HepG2 (cell line): ENCODE measurements at regions not wholly inside any gene's neighbourhood (a gene's known extent, or its start where the extent isn't known, plus 50 kb on each side); places are given as distances from the start of the nearest gene placed in this dataset.

Source experiments
- BHLHE40 ChIP-seq: IDR thresholded peaks from 2 replicates; pipeline ENCODE4 v1.6.1; 2011; ENCODE audit warnings: low read length, improper control_type of control experiment
- PAX8 ChIP-seq: sonication (generic); formaldehyde crosslinking; IDR thresholded peaks from 2 replicates; pipeline ENCODE4 v1.8.0; 2022; ENCODE audit warnings: mild to moderate bottlenecking, missing genetic modification reagents, borderline replicate concordance
- SPEN ChIP-seq: sonication (generic); formaldehyde crosslinking; IDR thresholded peaks from 2 replicates; pipeline ENCODE4 v1.5.1; 2020; ENCODE audit warnings: low read depth, mild to moderate bottlenecking, missing genetic modification reagents
- ZHX1 ChIP-seq: sonication (generic); formaldehyde crosslinking; IDR thresholded peaks from 2 replicates; pipeline ENCODE4 v1.8.1; 2022; ENCODE audit warnings: low read depth, mild to moderate bottlenecking, missing genetic modification reagents
- ZNF251 ChIP-seq: sonication (generic); formaldehyde crosslinking; IDR thresholded peaks from 2 replicates; pipeline ENCODE4 v1.9.0; 2021; ENCODE audit warnings: mild to moderate bottlenecking, missing genetic modification reagents
- ZNF256 ChIP-seq: sonication (generic); formaldehyde crosslinking; conservative IDR thresholded peaks from 2 replicates; pipeline ENCODE4 v1.4.0; 2020; ENCODE audit warnings: missing genetic modification reagents
- ZNF484 ChIP-seq: sonication (generic); formaldehyde crosslinking; IDR thresholded peaks from 2 replicates; pipeline ENCODE4 v1.5.1; 2020; ENCODE audit warnings: mild to moderate bottlenecking, low read depth, missing genetic modification reagents, borderline replicate concordance
- TF ChIP-seq, protein P1 (sequence below): sonication (generic); formaldehyde crosslinking; IDR thresholded peaks from 2 replicates; pipeline ENCODE4 v1.4.0; 2020; ENCODE audit warnings: missing genetic modification reagents
- TF ChIP-seq, protein P2 (sequence below): sonication (generic); formaldehyde crosslinking; conservative IDR thresholded peaks from 2 replicates; pipeline ENCODE4 v1.8.0; 2022; ENCODE audit warnings: missing genetic modification reagents
- TF ChIP-seq, protein P3 (sequence below): sonication (generic); formaldehyde crosslinking; IDR thresholded peaks from 2 replicates; pipeline ENCODE4 v1.5.0; 2020; ENCODE audit warnings: missing genetic modification reagents, mild to moderate bottlenecking, borderline replicate concordance
- TF ChIP-seq, protein P4 (sequence below): sonication (generic); formaldehyde crosslinking; conservative IDR thresholded peaks from 2 replicates; pipeline ENCODE4 v1.4.0; 2020; ENCODE audit warnings: mild to moderate bottlenecking, missing genetic modification reagents, moderate library complexity

DNA sequence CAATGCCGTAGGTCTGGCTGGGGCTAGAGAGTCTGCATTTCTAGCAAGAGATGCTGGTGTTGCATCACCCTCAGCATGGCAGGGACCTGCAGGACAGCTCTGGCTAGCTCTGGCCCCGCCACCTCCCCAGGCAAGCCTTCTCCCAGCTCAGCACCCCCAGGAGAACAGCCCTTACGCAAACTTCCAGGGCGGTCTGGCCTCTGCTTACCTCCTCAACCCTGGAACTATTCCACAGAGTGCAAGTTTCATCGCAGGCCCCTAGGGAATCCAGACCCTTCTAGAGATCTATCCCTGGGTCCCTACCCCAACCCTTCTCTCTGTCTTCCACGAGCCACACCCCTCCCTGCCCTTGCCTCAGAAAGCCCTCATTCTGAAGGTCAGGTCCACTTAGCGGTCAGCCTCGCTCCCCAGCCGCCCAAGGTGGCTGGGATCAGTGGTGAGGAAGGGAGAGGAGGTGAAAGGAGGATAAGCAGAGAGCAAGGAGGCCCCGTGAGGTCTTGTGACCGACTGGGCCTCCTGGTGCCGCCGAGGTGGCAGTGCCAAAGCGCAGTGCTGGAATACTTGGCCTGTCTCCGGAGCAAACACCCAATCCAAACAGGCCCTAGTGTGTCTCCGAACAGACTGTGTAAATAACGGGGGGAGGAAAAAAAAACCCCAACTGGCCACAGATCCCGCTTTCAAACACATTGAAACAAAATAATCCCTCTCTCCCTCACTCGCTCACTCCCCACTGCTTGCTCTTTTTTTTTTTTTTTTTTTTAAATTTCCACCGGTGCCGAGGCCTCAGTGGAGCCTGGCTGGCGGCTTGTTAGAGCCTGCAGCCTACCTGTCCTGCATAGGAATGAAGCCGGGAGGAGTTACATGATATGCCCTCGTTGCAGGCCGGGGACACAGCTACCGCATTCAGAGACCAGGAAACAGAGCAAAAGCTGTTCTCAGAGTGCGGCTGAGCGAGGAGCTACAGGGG is 380.9 kb downstream of the SOX9 start (continued):
- TF ChIP-seq ZHX1 (CRISPR knock-in tag) (0 out of 2 replicates have a peak, but pooled peaks have one; percentile 33), PAX8 (no peak), ZNF256 (CRISPR knock-in tag) (no peak), ZNF251 (CRISPR knock-in tag) (no peak), SPEN (CRISPR knock-in tag) (no peak; the same call in 1 of the 2 replicates), BHLHE40 (no peak), ZNF484 (no peak)
- TF ChIP-seq, protein P1, sequence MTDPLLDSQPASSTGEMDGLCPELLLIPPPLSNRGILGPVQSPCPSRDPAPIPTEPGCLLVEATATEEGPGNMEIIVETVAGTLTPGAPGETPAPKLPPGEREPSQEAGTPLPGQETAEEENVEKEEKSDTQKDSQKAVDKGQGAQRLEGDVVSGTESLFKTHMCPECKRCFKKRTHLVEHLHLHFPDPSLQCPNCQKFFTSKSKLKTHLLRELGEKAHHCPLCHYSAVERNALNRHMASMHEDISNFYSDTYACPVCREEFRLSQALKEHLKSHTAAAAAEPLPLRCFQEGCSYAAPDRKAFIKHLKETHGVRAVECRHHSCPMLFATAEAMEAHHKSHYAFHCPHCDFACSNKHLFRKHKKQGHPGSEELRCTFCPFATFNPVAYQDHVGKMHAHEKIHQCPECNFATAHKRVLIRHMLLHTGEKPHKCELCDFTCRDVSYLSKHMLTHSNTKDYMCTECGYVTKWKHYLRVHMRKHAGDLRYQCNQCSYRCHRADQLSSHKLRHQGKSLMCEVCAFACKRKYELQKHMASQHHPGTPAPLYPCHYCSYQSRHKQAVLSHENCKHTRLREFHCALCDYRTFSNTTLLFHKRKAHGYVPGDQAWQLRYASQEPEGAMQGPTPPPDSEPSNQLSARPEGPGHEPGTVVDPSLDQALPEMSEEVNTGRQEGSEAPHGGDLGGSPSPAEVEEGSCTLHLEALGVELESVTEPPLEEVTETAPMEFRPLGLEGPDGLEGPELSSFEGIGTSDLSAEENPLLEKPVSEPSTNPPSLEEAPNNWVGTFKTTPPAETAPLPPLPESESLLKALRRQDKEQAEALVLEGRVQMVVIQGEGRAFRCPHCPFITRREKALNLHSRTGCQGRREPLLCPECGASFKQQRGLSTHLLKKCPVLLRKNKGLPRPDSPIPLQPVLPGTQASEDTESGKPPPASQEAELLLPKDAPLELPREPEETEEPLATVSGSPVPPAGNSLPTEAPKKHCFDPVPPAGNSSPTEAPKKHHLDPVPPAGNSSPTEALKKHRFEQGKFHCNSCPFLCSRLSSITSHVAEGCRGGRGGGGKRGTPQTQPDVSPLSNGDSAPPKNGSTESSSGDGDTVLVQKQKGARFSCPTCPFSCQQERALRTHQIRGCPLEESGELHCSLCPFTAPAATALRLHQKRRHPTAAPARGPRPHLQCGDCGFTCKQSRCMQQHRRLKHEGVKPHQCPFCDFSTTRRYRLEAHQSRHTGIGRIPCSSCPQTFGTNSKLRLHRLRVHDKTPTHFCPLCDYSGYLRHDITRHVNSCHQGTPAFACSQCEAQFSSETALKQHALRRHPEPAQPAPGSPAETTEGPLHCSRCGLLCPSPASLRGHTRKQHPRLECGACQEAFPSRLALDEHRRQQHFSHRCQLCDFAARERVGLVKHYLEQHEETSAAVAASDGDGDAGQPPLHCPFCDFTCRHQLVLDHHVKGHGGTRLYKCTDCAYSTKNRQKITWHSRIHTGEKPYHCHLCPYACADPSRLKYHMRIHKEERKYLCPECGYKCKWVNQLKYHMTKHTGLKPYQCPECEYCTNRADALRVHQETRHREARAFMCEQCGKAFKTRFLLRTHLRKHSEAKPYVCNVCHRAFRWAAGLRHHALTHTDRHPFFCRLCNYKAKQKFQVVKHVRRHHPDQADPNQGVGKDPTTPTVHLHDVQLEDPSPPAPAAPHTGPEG (CRISPR knock-in tag): peak; percentile 32; the same call in 1 of the 2 replicates
- TF ChIP-seq, protein P2, sequence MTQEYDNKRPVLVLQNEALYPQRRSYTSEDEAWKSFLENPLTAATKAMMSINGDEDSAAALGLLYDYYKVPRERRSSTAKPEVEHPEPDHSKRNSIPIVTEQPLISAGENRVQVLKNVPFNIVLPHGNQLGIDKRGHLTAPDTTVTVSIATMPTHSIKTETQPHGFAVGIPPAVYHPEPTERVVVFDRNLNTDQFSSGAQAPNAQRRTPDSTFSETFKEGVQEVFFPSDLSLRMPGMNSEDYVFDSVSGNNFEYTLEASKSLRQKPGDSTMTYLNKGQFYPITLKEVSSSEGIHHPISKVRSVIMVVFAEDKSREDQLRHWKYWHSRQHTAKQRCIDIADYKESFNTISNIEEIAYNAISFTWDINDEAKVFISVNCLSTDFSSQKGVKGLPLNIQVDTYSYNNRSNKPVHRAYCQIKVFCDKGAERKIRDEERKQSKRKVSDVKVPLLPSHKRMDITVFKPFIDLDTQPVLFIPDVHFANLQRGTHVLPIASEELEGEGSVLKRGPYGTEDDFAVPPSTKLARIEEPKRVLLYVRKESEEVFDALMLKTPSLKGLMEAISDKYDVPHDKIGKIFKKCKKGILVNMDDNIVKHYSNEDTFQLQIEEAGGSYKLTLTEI (CRISPR knock-in tag): no peak
- TF ChIP-seq, protein P3, sequence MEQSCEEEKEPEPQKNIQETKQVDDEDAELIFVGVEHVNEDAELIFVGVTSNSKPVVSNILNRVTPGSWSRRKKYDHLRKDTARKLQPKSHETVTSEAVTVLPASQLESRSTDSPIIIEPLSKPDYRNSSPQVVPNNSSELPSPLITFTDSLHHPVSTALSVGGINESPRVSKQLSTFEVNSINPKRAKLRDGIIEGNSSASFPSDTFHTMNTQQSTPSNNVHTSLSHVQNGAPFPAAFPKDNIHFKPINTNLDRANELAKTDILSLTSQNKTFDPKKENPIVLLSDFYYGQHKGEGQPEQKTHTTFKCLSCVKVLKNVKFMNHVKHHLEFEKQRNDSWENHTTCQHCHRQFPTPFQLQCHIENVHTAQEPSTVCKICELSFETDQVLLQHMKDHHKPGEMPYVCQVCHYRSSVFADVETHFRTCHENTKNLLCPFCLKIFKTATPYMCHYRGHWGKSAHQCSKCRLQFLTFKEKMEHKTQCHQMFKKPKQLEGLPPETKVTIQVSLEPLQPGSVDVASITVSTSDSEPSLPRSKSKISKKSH (CRISPR knock-in tag): no peak
- TF ChIP-seq, protein P4, sequence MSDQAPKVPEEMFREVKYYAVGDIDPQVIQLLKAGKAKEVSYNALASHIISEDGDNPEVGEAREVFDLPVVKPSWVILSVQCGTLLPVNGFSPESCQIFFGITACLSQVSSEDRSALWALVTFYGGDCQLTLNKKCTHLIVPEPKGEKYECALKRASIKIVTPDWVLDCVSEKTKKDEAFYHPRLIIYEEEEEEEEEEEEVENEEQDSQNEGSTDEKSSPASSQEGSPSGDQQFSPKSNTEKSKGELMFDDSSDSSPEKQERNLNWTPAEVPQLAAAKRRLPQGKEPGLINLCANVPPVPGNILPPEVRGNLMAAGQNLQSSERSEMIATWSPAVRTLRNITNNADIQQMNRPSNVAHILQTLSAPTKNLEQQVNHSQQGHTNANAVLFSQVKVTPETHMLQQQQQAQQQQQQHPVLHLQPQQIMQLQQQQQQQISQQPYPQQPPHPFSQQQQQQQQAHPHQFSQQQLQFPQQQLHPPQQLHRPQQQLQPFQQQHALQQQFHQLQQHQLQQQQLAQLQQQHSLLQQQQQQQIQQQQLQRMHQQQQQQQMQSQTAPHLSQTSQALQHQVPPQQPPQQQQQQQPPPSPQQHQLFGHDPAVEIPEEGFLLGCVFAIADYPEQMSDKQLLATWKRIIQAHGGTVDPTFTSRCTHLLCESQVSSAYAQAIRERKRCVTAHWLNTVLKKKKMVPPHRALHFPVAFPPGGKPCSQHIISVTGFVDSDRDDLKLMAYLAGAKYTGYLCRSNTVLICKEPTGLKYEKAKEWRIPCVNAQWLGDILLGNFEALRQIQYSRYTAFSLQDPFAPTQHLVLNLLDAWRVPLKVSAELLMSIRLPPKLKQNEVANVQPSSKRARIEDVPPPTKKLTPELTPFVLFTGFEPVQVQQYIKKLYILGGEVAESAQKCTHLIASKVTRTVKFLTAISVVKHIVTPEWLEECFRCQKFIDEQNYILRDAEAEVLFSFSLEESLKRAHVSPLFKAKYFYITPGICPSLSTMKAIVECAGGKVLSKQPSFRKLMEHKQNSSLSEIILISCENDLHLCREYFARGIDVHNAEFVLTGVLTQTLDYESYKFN (CRISPR knock-in tag): peak; percentile 55; the same call in 1 of the 2 replicates
